Osteocyte (in vitro differentiated cells): ENCODE measurements at regions not wholly inside any gene's neighbourhood (a gene's known extent, or its start where the extent isn't known, plus 50 kb on each side); places are given as distances from the start of the nearest gene placed in this dataset.

Experiments
- DNase-seq: peaks from one replicate; pipeline ENCODE4 v3.0.0; 2021; ENCODE audit warnings: mixed read lengths; ENCODE audit not compliant: unreplicated experiment; ENCODE audit errors: extremely low spot score
- H3K27ac Mint-ChIP-seq: one replicate; pipeline ENCODE4 v1.8.0; 2021; ENCODE audit warnings: mild to moderate bottlenecking, mixed read lengths; ENCODE audit not compliant: unreplicated experiment
- H3K27me3 Mint-ChIP-seq: one replicate; pipeline ENCODE4 v1.8.0; 2021; ENCODE audit warnings: mixed read lengths; ENCODE audit not compliant: unreplicated experiment
- H3K36me3 Mint-ChIP-seq: one replicate; pipeline ENCODE4 v1.8.0; 2021; ENCODE audit warnings: mixed read lengths; ENCODE audit not compliant: unreplicated experiment
- H3K4me1 Mint-ChIP-seq: one replicate; pipeline ENCODE4 v1.8.0; 2021; ENCODE audit warnings: mixed read lengths; ENCODE audit not compliant: unreplicated experiment
- H3K4me3 Mint-ChIP-seq: one replicate; pipeline ENCODE4 v1.8.0; 2021; ENCODE audit warnings: mild to moderate bottlenecking, moderate library complexity, mixed read lengths; ENCODE audit not compliant: unreplicated experiment
- H3K9me3 Mint-ChIP-seq: one replicate; pipeline ENCODE4 v1.8.0; 2021; ENCODE audit warnings: mixed read lengths; ENCODE audit not compliant: unreplicated experiment
- TF ChIP-seq, protein P1 (sequence below): fragments of 200-600 bp; sonication (generic); IDR thresholded peaks from 2 replicates; pipeline ENCODE4 v1.5.0; 2021; ENCODE audit warnings: antibody characterized with exemption, mild to moderate bottlenecking, moderate library complexity

DNA sequence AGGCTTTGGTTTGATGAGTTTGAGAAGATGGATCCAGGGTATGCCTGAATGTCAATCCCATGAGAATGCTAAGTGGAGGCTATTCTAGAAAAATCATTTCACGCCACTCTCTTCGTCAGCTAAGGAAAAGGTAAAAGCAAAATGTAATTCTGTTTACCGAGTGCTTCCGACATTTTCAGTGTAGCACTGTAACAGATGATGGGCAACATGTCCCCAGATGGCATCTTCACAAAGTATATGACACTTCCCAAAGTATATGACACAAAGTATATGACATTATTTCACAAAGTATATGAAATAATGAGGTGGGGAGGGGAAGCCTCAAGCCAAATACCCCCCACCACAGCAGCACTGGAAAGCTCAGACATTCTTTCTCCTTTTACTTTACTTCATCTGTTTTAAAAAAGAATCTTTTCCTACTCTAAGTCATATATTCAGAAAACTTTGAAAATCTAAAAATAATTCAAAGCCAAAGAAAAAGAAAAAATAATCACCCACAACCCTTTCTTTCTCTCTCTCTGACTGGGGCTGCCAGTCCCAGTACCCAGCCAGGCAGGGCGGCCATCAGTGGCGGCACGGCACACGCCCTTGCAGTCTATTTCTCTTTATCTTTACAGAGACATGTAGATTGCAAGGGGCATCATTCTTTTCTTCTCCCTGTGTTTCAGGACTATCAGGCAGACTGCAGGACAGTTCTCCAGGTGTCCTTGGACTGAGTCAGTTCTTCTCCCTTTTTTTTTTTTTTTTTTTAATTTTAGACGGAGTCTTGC is 179.8 kb downstream of the SNX10 start:
- Mint-ChIP-seq H3K4me1 (no peaks in the 10 kb centered on the region), H3K36me3 (no peaks in the 10 kb centered on the region), H3K27me3 (no peaks in the 10 kb centered on the region), H3K4me3 (no peak overlapping the region), H3K9me3 (no peaks in the 10 kb centered on the region), H3K27ac (no peak overlapping the region)
- DNase-seq, result peak; percentile 57
- TF ChIP-seq, protein P1, sequence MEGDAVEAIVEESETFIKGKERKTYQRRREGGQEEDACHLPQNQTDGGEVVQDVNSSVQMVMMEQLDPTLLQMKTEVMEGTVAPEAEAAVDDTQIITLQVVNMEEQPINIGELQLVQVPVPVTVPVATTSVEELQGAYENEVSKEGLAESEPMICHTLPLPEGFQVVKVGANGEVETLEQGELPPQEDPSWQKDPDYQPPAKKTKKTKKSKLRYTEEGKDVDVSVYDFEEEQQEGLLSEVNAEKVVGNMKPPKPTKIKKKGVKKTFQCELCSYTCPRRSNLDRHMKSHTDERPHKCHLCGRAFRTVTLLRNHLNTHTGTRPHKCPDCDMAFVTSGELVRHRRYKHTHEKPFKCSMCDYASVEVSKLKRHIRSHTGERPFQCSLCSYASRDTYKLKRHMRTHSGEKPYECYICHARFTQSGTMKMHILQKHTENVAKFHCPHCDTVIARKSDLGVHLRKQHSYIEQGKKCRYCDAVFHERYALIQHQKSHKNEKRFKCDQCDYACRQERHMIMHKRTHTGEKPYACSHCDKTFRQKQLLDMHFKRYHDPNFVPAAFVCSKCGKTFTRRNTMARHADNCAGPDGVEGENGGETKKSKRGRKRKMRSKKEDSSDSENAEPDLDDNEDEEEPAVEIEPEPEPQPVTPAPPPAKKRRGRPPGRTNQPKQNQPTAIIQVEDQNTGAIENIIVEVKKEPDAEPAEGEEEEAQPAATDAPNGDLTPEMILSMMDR, result no peak

DNA sequence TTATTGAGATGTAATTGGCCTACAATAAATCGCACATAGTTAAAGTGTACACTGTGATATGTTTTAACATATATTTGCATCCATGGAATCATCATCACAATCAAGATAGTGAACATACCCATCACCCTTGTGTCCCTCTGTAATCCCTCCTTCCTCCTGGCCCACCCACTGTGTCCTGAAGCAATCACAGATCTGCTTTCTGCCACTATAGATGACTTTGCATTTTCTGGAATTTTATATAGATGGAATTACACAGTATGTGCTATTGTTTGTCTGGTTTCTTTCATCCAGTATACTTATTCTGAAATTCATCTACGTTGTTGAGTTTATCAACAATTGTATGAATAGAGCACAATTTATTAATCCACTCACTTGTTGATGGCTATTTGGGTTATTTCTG is 181.3 kb downstream of the SNX10 start:
- DNase-seq, result peak; percentile 19
- Mint-ChIP-seq H3K4me3 (no peak overlapping the region), H3K27me3 (no peaks in the 10 kb centered on the region), H3K4me1 (no peaks in the 10 kb centered on the region), H3K9me3 (no peaks in the 10 kb centered on the region), H3K27ac (no peak overlapping the region), H3K36me3 (no peaks in the 10 kb centered on the region)
- TF ChIP-seq, protein P1, result no peak

DNA sequence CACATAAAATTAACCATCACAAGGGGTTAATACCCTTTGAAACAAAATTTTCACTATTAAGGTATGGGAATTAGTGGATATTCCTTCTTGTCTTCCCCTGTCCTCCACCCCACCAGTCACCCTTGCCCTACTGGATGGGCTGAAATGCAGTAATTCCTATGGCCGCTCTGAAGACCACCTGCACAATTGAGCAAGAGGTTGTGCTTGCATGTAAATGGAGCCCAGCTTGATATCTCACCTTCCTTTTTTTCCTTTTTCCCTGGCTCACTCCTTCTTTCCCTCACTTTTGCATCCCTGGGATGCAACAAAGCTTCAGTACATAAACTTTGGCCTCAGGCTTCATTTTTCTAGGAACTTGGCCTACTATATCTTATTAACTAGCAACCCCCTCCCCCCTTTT is 184.6 kb downstream of the SNX10 start:
- H3K9me3 Mint-ChIP-seq, result no peaks in the 10 kb centered on the region
- H3K27me3 Mint-ChIP-seq, result no peaks in the 10 kb centered on the region
- no peaks in the 10 kb centered on the region for H3K36me3 Mint-ChIP-seq
- H3K4me3 Mint-ChIP-seq, result no peak overlapping the region
- no peaks in the 10 kb centered on the region for H3K4me1 Mint-ChIP-seq
- no peak overlapping the region for H3K27ac Mint-ChIP-seq
- TF ChIP-seq, protein P1, result no peak
- peak; percentile 32 for DNase-seq

DNA sequence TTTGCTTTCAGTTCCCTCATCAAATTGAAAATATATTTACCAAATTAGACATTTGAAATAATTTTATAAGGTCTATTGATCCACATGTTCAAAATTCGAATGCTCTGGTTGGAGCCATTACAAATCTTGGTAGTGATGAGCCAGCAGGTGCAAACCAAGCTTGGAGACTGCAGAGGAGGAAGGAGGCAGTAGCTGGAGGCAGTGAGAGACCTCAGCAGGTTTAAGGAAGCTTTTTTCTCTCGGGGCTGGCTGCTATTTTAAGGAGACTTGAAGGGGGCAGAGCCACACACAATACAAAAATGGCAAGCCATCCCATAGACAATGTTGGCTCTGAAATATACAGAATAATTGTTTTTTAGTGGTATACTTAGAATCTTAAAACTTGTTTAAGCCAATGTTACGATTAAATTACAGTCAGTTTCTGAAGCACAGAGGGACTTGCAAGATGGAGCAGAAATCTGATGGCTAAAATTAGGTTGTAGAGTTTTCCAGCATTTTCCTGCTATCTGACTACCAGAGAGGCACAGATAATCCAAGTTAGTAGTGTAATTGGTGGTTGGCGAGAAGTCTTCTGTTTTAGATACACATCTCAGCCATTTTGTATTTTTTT is 185.8 kb downstream of the SNX10 start:
- Mint-ChIP-seq H3K4me1 (no peaks in the 10 kb centered on the region), H3K4me3 (no peak overlapping the region), H3K9me3 (no peaks in the 10 kb centered on the region), H3K27me3 (no peaks in the 10 kb centered on the region), H3K36me3 (no peaks in the 10 kb centered on the region), H3K27ac (no peak overlapping the region)
- DNase-seq, result peak; percentile 4
- TF ChIP-seq, protein P1, result no peak

DNA sequence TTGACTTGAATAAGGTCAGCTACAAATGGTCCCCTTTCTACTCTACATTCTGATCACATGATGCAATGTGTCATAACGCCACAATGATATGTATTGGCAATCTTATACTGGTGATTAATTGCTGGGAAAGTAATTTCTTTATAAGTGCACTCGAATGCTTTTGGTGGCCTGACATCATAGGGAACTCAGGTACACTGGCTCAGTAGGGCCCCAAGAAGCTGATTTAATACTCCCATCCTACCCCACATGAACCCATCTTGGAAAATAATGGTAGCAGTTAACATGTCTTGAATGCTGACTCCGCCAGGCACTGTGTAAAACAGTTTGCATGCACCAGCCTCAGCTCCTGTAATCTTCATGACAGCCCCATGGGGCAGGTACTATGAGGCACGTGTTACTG is 186.9 kb downstream of the SNX10 start:
- no peak for DNase-seq
- Mint-ChIP-seq H3K27me3 (no peaks in the 10 kb centered on the region), H3K4me3 (no peak overlapping the region), H3K9me3 (no peaks in the 10 kb centered on the region), H3K36me3 (no peaks in the 10 kb centered on the region), H3K4me1 (no peaks in the 10 kb centered on the region), H3K27ac (no peak overlapping the region)
- TF ChIP-seq, protein P1, result no peak
